ENCODE measurements at regions not wholly inside any gene's neighbourhood (a gene's known extent, or its start where the extent isn't known, plus 50 kb on each side); places are given as distances from the start of the nearest gene placed in this dataset.
A peak's percentile ranks its signal among the peaks of the same experiment; 100 is the strongest.

GRCh38 chr14:55798406-55798805, 218.4 kb downstream of the KTN1 start:
- H3K4me3 ChIP-seq (ENCODE audit: control insufficient read depth in 1 of 7, extremely low read depth in 1 of 7, insufficient read depth in 4 of 7, low read depth in 2 of 7, low read length in 6 of 7), result no peak overlapping the region
- WGBS (ENCODE audit: insufficient coverage), result 89% methylated on average over 3 of the region's 3 CpGs
- POLR2A ChIA-PET, result no interaction called here
- H3K9me3 ChIP-seq (ENCODE audit: control extremely low read depth in 1 of 5, control insufficient read depth in 4 of 5, insufficient read depth in 2 of 5, low read depth in 1 of 5, low read length in 4 of 5), result no peaks in the 10 kb centered on the region
- no peaks in the 10 kb centered on the region for H3K4me1 ChIP-seq (ENCODE audit: control extremely low read depth in 1 of 4, control insufficient read depth in 4 of 4, insufficient read depth in 4 of 4, low read length in 3 of 4)
- no peaks in the 10 kb centered on the region for H3K27me3 ChIP-seq (replicated peaks in 2 of 5; ENCODE audit: control insufficient read depth in 4 of 5, insufficient read depth in 5 of 5, low read length in 4 of 5)
- CTCF ChIA-PET, result no interaction called here
- no peak overlapping the region for H3K27ac ChIP-seq (ENCODE audit: insufficient read depth in 1 of 2, low read depth in 1 of 2, low read length in 2 of 2, poor library complexity in 1 of 2, severe bottlenecking in 2 of 2)
- no peaks in the 10 kb centered on the region for H3K36me3 ChIP-seq (ENCODE audit: control insufficient read depth in 4 of 4, insufficient read depth in 4 of 4, low read length in 3 of 4)
- DNase-seq, result no peak

- ChIA-PET POLR2A (no interaction called here), CTCF (no interaction called here)
- H3K4me1 ChIP-seq (ENCODE audit: control extremely low read depth in 1 of 4, control insufficient read depth in 4 of 4, insufficient read depth in 4 of 4, low read length in 3 of 4), result no peaks in the 10 kb centered on the region
- H3K27me3 ChIP-seq (replicated peaks in 2 of 5; ENCODE audit: control insufficient read depth in 4 of 5, insufficient read depth in 5 of 5, low read length in 4 of 5), result no peaks in the 10 kb centered on the region
- DNase-seq, result peak; percentile 29 to 78 (median 57)
- no peak overlapping the region for H3K4me3 ChIP-seq (ENCODE audit: control insufficient read depth in 1 of 7, extremely low read depth in 1 of 7, insufficient read depth in 4 of 7, low read depth in 2 of 7, low read length in 6 of 7)
- H3K9me3 ChIP-seq (ENCODE audit: control extremely low read depth in 1 of 5, control insufficient read depth in 4 of 5, insufficient read depth in 2 of 5, low read depth in 1 of 5, low read length in 4 of 5), result no peaks in the 10 kb centered on the region
- 62% methylated on average over 2 of the region's 3 CpGs for WGBS (ENCODE audit: insufficient coverage)
- no peaks in the 10 kb centered on the region for H3K36me3 ChIP-seq (ENCODE audit: control insufficient read depth in 4 of 4, insufficient read depth in 4 of 4, low read length in 3 of 4)
- no peak overlapping the region for H3K27ac ChIP-seq (ENCODE audit: insufficient read depth in 1 of 2, low read depth in 1 of 2, low read length in 2 of 2, poor library complexity in 1 of 2, severe bottlenecking in 2 of 2)
These were observed 219.6 kb downstream of the KTN1 start for GRCh38 chr14:55799508-55800095.

- CTCF ChIA-PET, result interaction anchor here (1.2 kb wide), 1 partner anchor 12 kb away, joined by 3 read pairs; no protein-coding TSS in a partner anchor
- POLR2A ChIA-PET, result no interaction called here
- DNase-seq, result peak in 1 of 3 donors; percentile 28
- Histone ChIP-seq H3K4me1 (ENCODE audit: control extremely low read depth in 1 of 4, control insufficient read depth in 4 of 4, insufficient read depth in 4 of 4, low read length in 3 of 4) (no peaks in the 10 kb centered on the region), H3K9me3 (ENCODE audit: control extremely low read depth in 1 of 5, control insufficient read depth in 4 of 5, insufficient read depth in 2 of 5, low read depth in 1 of 5, low read length in 4 of 5) (no peaks in the 10 kb centered on the region), H3K36me3 (ENCODE audit: control insufficient read depth in 4 of 4, insufficient read depth in 4 of 4, low read length in 3 of 4) (no peaks in the 10 kb centered on the region), H3K27ac (ENCODE audit: insufficient read depth in 1 of 2, low read depth in 1 of 2, low read length in 2 of 2, poor library complexity in 1 of 2, severe bottlenecking in 2 of 2) (no peak overlapping the region), H3K4me3 (ENCODE audit: control insufficient read depth in 1 of 7, extremely low read depth in 1 of 7, insufficient read depth in 4 of 7, low read depth in 2 of 7, low read length in 6 of 7) (no peak overlapping the region), H3K27me3 (replicated peaks in 2 of 5; ENCODE audit: control insufficient read depth in 4 of 5, insufficient read depth in 5 of 5, low read length in 4 of 5) (no peaks in the 10 kb centered on the region)
- WGBS (ENCODE audit: insufficient coverage), result 97% methylated on average over 3 of the region's 3 CpGs
These were observed 220.3 kb downstream of the KTN1 start for GRCh38 chr14:55800156-55800785.

DNA sequence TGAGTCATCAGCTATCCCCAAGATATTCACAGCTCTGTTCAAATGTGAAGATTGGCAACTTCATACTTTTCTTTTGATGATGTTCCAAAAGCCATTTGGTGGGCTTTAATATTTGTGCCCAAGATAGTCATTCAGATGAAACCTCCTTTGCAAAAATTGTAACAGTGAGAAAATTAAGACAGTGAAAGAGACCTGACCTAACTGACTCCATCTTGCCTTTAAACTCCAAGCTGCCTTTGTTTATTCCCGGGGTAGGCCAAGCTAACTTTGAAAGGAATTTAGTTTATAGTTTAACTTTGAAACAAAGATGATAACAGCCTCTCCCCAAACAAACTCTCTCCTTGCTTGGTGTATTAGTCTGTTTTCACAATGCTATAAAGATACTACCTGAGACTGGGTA, 221.1 kb downstream of the KTN1 start:
- Histone ChIP-seq H3K4me3 (ENCODE audit: control insufficient read depth in 1 of 7, extremely low read depth in 1 of 7, insufficient read depth in 4 of 7, low read depth in 2 of 7, low read length in 6 of 7) (no peak overlapping the region), H3K27me3 (replicated peaks in 2 of 5; ENCODE audit: control insufficient read depth in 4 of 5, insufficient read depth in 5 of 5, low read length in 4 of 5) (no peaks in the 10 kb centered on the region), H3K27ac (ENCODE audit: insufficient read depth in 1 of 2, low read depth in 1 of 2, low read length in 2 of 2, poor library complexity in 1 of 2, severe bottlenecking in 2 of 2) (no peak overlapping the region), H3K9me3 (ENCODE audit: control extremely low read depth in 1 of 5, control insufficient read depth in 4 of 5, insufficient read depth in 2 of 5, low read depth in 1 of 5, low read length in 4 of 5) (no peaks in the 10 kb centered on the region), H3K4me1 (ENCODE audit: control extremely low read depth in 1 of 4, control insufficient read depth in 4 of 4, insufficient read depth in 4 of 4, low read length in 3 of 4) (no peaks in the 10 kb centered on the region), H3K36me3 (ENCODE audit: control insufficient read depth in 4 of 4, insufficient read depth in 4 of 4, low read length in 3 of 4) (no peaks in the 10 kb centered on the region)
- ChIA-PET POLR2A (no interaction called here), CTCF (interaction anchor here (1.2 kb wide), 2 partner anchors 10 to 12 kb away, joined by 3 read pairs; no protein-coding TSS in a partner anchor)
- WGBS (ENCODE audit: insufficient coverage), result no CpG with 5 or more reads among the region's 1 CpG
- DNase-seq, result no peak

- WGBS (ENCODE audit: insufficient coverage), result 100% methylated on average over 3 of the region's 4 CpGs
- DNase-seq, result peak in 1 of 3 donors; percentile 16
- peaks cover 0 to 11% (median 5%) of the 10 kb centered on the region in 4 experiments for H3K4me1 ChIP-seq (ENCODE audit: control extremely low read depth in 1 of 4, control insufficient read depth in 4 of 4, insufficient read depth in 4 of 4, low read length in 3 of 4)
- no peak overlapping the region for H3K4me3 ChIP-seq (ENCODE audit: control insufficient read depth in 1 of 7, extremely low read depth in 1 of 7, insufficient read depth in 4 of 7, low read depth in 2 of 7, low read length in 6 of 7)
- no peaks in the 10 kb centered on the region for H3K36me3 ChIP-seq (ENCODE audit: control insufficient read depth in 4 of 4, insufficient read depth in 4 of 4, low read length in 3 of 4)
- no peaks in the 10 kb centered on the region for H3K27me3 ChIP-seq (replicated peaks in 2 of 5; ENCODE audit: control insufficient read depth in 4 of 5, insufficient read depth in 5 of 5, low read length in 4 of 5)
- H3K27ac ChIP-seq (ENCODE audit: insufficient read depth in 1 of 2, low read depth in 1 of 2, low read length in 2 of 2, poor library complexity in 1 of 2, severe bottlenecking in 2 of 2), result no peak overlapping the region
- no peaks in the 10 kb centered on the region for H3K9me3 ChIP-seq (ENCODE audit: control extremely low read depth in 1 of 5, control insufficient read depth in 4 of 5, insufficient read depth in 2 of 5, low read depth in 1 of 5, low read length in 4 of 5)
- ChIA-PET POLR2A (no interaction called here), CTCF (no interaction called here)
These were observed 223.2 kb downstream of the KTN1 start for GRCh38 chr14:55802986-55803872.

DNA sequence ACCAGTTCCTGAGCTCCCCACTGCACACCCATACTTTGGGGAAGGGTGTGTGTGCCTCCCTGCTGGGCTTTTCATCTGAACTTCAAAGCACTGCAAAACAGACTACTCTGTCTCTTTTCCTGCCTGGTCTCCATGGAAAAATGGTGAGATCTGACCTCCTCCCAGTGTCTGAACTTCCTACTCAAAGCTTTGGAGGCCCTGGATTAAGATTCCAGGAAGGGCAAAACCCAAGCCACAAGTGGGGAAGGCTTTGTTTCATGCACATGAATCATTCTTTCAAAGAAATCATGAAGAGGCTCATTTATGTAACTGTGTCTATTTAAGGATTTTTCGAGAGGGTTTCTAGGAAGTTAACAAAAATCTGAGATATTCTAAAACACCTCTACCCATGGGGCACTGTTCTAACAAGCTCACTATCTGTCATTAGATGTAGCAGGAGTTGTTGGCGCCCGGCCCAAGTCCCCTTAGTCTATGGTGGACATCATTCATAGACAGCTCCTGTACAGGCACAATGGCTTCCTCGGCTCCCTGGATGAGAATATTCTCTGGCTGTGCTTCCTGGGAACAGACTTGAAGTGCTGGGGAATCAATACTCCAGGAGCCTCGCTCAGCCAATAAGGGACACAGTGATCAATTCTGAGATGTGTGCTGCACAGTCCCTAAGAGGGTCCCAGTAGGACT, 224.0 kb downstream of the KTN1 start:
- Histone ChIP-seq H3K27ac (ENCODE audit: insufficient read depth in 1 of 2, low read depth in 1 of 2, low read length in 2 of 2, poor library complexity in 1 of 2, severe bottlenecking in 2 of 2) (no peak overlapping the region), H3K4me3 (ENCODE audit: control insufficient read depth in 1 of 7, extremely low read depth in 1 of 7, insufficient read depth in 4 of 7, low read depth in 2 of 7, low read length in 6 of 7) (no peak overlapping the region), H3K36me3 (ENCODE audit: control insufficient read depth in 4 of 4, insufficient read depth in 4 of 4, low read length in 3 of 4) (no peaks in the 10 kb centered on the region), H3K9me3 (ENCODE audit: control extremely low read depth in 1 of 5, control insufficient read depth in 4 of 5, insufficient read depth in 2 of 5, low read depth in 1 of 5, low read length in 4 of 5) (no peaks in the 10 kb centered on the region), H3K4me1 (ENCODE audit: control extremely low read depth in 1 of 4, control insufficient read depth in 4 of 4, insufficient read depth in 4 of 4, low read length in 3 of 4) (peaks cover 0 to 11% (median 5%) of the 10 kb centered on the region in 4 experiments), H3K27me3 (replicated peaks in 2 of 5; ENCODE audit: control insufficient read depth in 4 of 5, insufficient read depth in 5 of 5, low read length in 4 of 5) (no peaks in the 10 kb centered on the region)
- ChIA-PET CTCF (no interaction called here), POLR2A (no interaction called here)
- no peak for DNase-seq
- 94% methylated on average over 5 of the region's 5 CpGs for WGBS (ENCODE audit: insufficient coverage)

Measured in common myeloid progenitor, CD34-positive (primary cell).